OCI-LY1 (cell line): ENCODE measurements at regions not wholly inside any gene's neighbourhood (a gene's known extent, or its start where the extent isn't known, plus 50 kb on each side); places are given as distances from the start of the nearest gene placed in this dataset.

Experiments used
- CTCF ChIP-seq: fragments of 200-600 bp; sonication (generic), shearing (Covaris generic); IDR thresholded peaks from 2 replicates; pipeline ENCODE4 v1.5.1; 2017; ENCODE audit warnings: mild to moderate bottlenecking, antibody characterized with exemption, low read length, moderate library complexity, mixed read lengths
- EZH2 ChIP-seq: fragments of 200-600 bp; sonication (generic), shearing (Covaris generic); IDR thresholded peaks from 2 replicates; pipeline ENCODE4 v1.8.0; 2017; ENCODE audit warnings: borderline replicate concordance, mixed run types, mild to moderate bottlenecking, antibody characterized with exemption, low read length, moderate library complexity, mixed read lengths

GRCh38 chr6:88262332-88262731 lies 96.2 kb upstream of the CNR1 start:
- TF ChIP-seq EZH2: no peak
- TF ChIP-seq CTCF: no peak
